Gastroesophageal sphincter (tissue), 4 donors: ENCODE measurements at regions not wholly inside any gene's neighbourhood (a gene's known extent, or its start where the extent isn't known, plus 50 kb on each side); places are given as distances from the start of the nearest gene placed in this dataset.

ENCODE experiments used
- ATAC-seq: fragments of 150-250 bp; one replicate; pipeline ENCODE4 v1.9.1; 2016; ENCODE audit warnings: mild to moderate bottlenecking, moderate library complexity
- H3K27ac ChIP-seq, 4 donors: fragments of 200-600 bp; sonication (generic) in 3 of 4; 1 replicate in 3 of 4; 2 replicates in 1 of 4; pipeline ENCODE4 v1.5.1; 2016 to 2019
- H3K27me3 ChIP-seq: fragments of 200-600 bp; sonication (generic); one replicate; pipeline ENCODE4 v1.5.1; 2019
- H3K36me3 ChIP-seq, 2 donors: fragments of 200-600 bp; sonication (generic); one replicate each; pipeline ENCODE4 v1.5.1; 2019; ENCODE audit warnings: control low read depth in 1 of 2
- H3K4me1 ChIP-seq, 3 donors: fragments of 200-600 bp; sonication (generic); 1 replicate in 2 of 3; 2 replicates in 1 of 3; pipeline ENCODE4 v1.5.1; 2016 to 2019; ENCODE audit warnings: control low read depth in 2 of 3
- H3K4me3 ChIP-seq, 2 donors: fragments of 200-600 bp; sonication (generic); one replicate each; pipeline ENCODE4 v1.5.1; 2019; ENCODE audit warnings: mild to moderate bottlenecking in 1 of 2, moderate library complexity in 1 of 2
- H3K9me3 ChIP-seq, 3 donors: fragments of 200-600 bp; sonication (generic); one replicate each; pipeline ENCODE4 v1.5.1; 2017 to 2019; ENCODE audit warnings: control low read depth in 2 of 3
- CTCF ChIP-seq, 4 experiments: fragments of 200-600 bp in 2 of 4; fragments of 450-650 bp in 2 of 4; sonication (generic) in 1 of 4; IDR thresholded peaks; one replicate each; pipeline ENCODE4 v1.5.1; 2017 to 2019; ENCODE audit warnings: antibody characterized with exemption in 4 of 4, mild to moderate bottlenecking in 2 of 4, moderate library complexity in 2 of 4
- EP300 ChIP-seq: sonication (generic); formaldehyde crosslinking; IDR thresholded peaks from one replicate; pipeline ENCODE4 v1.6.1; 2017; ENCODE audit warnings: antibody characterized with exemption, mild to moderate bottlenecking
- POLR2A ChIP-seq, 2 donors: fragments of 450-650 bp; IDR thresholded peaks; one replicate each; pipeline ENCODE4 v1.6.1; 2017; ENCODE audit warnings: antibody characterized with exemption in 2 of 2, mild to moderate bottlenecking in 2 of 2, moderate library complexity in 1 of 2
- POLR2AphosphoS5 ChIP-seq: sonication (generic); formaldehyde crosslinking; IDR thresholded peaks from one replicate; pipeline ENCODE4 v1.6.1; 2017; ENCODE audit warnings: antibody characterized with exemption
- WGBS, 2 donors: methylation state at CpG; one replicate each; pipeline ENCODE4 v1.1.5; 2018; ENCODE audit warnings: low coverage in 1 of 2; 5-methylcytosine and 5-hydroxymethylcytosine counted together

GRCh38 chr17:53949473-53950090 lies 126.9 kb downstream of the KIF2B start:
- no peak for ATAC-seq
- no peak overlapping the region for H3K27ac ChIP-seq
- H3K9me3 ChIP-seq, result peaks cover 0 to 39% (median 0%) of the 10 kb centered on the region in 3 donors
- WGBS, 2 donors, result 70 to 71% methylated on average over 6 to 8 of the region's 9 CpGs
- no peaks in the 10 kb centered on the region for H3K27me3 ChIP-seq
- H3K36me3 ChIP-seq, result no peaks in the 10 kb centered on the region
- no peak overlapping the region for H3K4me3 ChIP-seq
- H3K4me1 ChIP-seq, result no peaks in the 10 kb centered on the region
- TF ChIP-seq POLR2A (IDR thresholded peaks at IDR 0.05) (no peak), POLR2AphosphoS5 (no peak), EP300 (no peak), CTCF (IDR thresholded peaks at IDR 0.05) (no peak)

GRCh38 chr17:53950207-53950857 lies 127.6 kb downstream of the KIF2B start:
- H3K4me3 ChIP-seq, result no peak overlapping the region
- no peaks in the 10 kb centered on the region for H3K4me1 ChIP-seq
- WGBS, 2 donors, result 36 to 44% methylated on average over 4 to 5 of the region's 5 CpGs
- no peaks in the 10 kb centered on the region for H3K27me3 ChIP-seq
- H3K27ac ChIP-seq, result no peak overlapping the region
- no peaks in the 10 kb centered on the region for H3K36me3 ChIP-seq
- no peak for TF ChIP-seq POLR2AphosphoS5
- no peak for TF ChIP-seq EP300
- TF ChIP-seq CTCF (IDR thresholded peaks at IDR 0.05), result no peak
- TF ChIP-seq POLR2A (IDR thresholded peaks at IDR 0.05), result no peak
- ATAC-seq, result no peak
- H3K9me3 ChIP-seq, result peaks cover 0 to 45% (median 0%) of the 10 kb centered on the region in 3 donors

- ATAC-seq, result no peak
- TF ChIP-seq POLR2A (IDR thresholded peaks at IDR 0.05) (no peak), EP300 (no peak), POLR2AphosphoS5 (no peak), CTCF (IDR thresholded peaks at IDR 0.05) (no peak)
- Histone ChIP-seq H3K27me3 (no peaks in the 10 kb centered on the region), H3K9me3 (peaks cover 0 to 51% (median 0%) of the 10 kb centered on the region in 3 donors), H3K27ac (no peak overlapping the region), H3K4me1 (no peaks in the 10 kb centered on the region), H3K36me3 (no peaks in the 10 kb centered on the region), H3K4me3 (no peak overlapping the region)
Observed at GRCh38 chr17:53950858-53951250, 128.1 kb downstream of the KIF2B start.

GRCh38 chr17:53971361-53971760 lies 148.6 kb downstream of the KIF2B start:
- no peak for ATAC-seq
- Histone ChIP-seq H3K27me3 (no peaks in the 10 kb centered on the region), H3K36me3 (no peaks in the 10 kb centered on the region), H3K27ac (no peak overlapping the region), H3K4me1 (no peaks in the 10 kb centered on the region), H3K9me3 (no peaks in the 10 kb centered on the region), H3K4me3 (no peak overlapping the region)
- no peak for TF ChIP-seq CTCF (IDR thresholded peaks at IDR 0.05)
- TF ChIP-seq EP300, result no peak
- no peak for TF ChIP-seq POLR2A (IDR thresholded peaks at IDR 0.05)
- no peak for TF ChIP-seq POLR2AphosphoS5
- WGBS, 2 donors, result 18 to 80% methylated on average over 1 of the region's 1 CpG

- Histone ChIP-seq H3K9me3 (peaks cover 0 to 5% (median 0%) of the 10 kb centered on the region in 3 donors), H3K4me1 (no peaks in the 10 kb centered on the region), H3K4me3 (no peak overlapping the region), H3K36me3 (no peaks in the 10 kb centered on the region), H3K27ac (no peak overlapping the region), H3K27me3 (no peaks in the 10 kb centered on the region)
- 38 to 57% methylated on average over 5 of the region's 5 CpGs for WGBS, 2 donors
- TF ChIP-seq POLR2AphosphoS5 (no peak), EP300 (no peak), POLR2A (IDR thresholded peaks at IDR 0.05) (no peak), CTCF (IDR thresholded peaks at IDR 0.05) (no peak)
- ATAC-seq, result no peak
Observed at GRCh38 chr17:53979991-53980390, 157.3 kb downstream of the KIF2B start.
